Epithelial cell of proximal tubule (primary cell): ENCODE measurements at regions not wholly inside any gene's neighbourhood (a gene's known extent, or its start where the extent isn't known, plus 50 kb on each side); places are given as distances from the start of the nearest gene placed in this dataset.

ENCODE experiments used
- DNase-seq: peaks from one replicate; pipeline ENCODE4 v3.0.0-alpha.2; 2011; ENCODE audit warnings: low read depth
- H3K4me3 ChIP-seq: 2 replicates; pipeline ENCODE4 v1.5.1; 2011; ENCODE audit warnings: low read depth, mild to moderate bottlenecking, low read length
- TF ChIP-seq, protein P1 (sequence below): conservative IDR thresholded peaks from 2 replicates; pipeline ENCODE4 v1.5.1; 2012; ENCODE audit warnings: low read depth, mild to moderate bottlenecking, low read length

DNA sequence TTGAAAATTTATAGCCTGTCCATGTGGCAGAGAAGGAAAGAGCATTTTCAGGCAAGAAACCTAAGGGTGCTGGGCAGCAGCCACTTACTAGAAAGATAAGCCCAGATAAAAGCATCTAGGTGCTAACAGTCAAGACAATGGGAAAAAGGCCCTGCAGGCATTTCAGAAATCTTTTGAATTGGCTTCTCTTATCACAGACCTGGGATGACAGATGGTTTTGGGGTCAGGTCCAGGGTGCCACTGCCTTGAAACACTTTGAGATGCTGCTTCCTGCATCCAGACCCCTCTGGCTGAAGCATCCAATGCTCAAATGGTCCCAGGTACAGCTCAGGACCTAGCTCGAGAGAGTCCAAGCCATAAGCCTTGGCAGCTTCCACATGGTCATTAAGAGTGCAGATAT is 466.5 kb downstream of the FSCB start:
- DNase-seq: no peak
- TF ChIP-seq, protein P1, sequence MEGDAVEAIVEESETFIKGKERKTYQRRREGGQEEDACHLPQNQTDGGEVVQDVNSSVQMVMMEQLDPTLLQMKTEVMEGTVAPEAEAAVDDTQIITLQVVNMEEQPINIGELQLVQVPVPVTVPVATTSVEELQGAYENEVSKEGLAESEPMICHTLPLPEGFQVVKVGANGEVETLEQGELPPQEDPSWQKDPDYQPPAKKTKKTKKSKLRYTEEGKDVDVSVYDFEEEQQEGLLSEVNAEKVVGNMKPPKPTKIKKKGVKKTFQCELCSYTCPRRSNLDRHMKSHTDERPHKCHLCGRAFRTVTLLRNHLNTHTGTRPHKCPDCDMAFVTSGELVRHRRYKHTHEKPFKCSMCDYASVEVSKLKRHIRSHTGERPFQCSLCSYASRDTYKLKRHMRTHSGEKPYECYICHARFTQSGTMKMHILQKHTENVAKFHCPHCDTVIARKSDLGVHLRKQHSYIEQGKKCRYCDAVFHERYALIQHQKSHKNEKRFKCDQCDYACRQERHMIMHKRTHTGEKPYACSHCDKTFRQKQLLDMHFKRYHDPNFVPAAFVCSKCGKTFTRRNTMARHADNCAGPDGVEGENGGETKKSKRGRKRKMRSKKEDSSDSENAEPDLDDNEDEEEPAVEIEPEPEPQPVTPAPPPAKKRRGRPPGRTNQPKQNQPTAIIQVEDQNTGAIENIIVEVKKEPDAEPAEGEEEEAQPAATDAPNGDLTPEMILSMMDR: no peak
- H3K4me3 ChIP-seq: no peak overlapping the region

DNA sequence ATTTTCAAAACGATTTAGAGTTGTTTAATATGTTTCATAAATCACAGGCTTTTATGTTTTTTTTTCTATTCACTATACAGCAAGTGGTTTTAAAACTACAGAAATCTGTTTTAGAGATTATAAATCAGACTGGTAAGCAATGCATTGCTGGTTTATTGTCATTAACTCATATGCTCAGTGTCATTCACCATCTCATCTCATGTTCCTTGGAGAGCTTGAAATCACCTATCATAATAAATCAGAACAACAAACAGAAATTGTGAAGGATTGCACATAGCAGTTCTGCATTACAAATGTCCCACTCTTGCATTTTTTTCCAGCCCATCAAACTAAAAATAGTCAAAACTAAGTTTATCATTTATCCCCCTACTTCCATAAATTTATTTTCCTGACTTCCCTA is 470.8 kb downstream of the FSCB start:
- no peak for DNase-seq

DNA sequence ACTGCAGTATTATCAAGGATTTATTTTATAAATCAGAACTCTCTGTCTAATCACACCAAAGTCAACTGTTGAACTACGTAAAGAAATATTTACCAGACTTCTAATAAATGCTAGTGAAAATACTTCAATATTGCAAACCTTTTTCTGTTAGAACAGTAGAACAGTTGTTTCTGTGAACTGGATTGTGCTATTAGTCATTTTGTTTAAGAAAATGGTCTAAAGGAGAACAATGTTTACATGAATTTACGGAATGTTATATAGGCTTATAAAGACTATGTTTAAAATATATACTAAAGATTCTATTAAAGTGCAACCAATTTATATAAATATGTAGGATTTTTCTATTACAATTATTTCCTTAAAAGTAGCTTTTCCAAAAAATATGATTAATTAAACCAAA is 471.4 kb downstream of the FSCB start:
- DNase-seq: no peak

More for the DNA sequence above, 470.8 kb downstream of the FSCB start:
- TF ChIP-seq, protein P1: no peak
- H3K4me3 ChIP-seq: no peak overlapping the region

DNA sequence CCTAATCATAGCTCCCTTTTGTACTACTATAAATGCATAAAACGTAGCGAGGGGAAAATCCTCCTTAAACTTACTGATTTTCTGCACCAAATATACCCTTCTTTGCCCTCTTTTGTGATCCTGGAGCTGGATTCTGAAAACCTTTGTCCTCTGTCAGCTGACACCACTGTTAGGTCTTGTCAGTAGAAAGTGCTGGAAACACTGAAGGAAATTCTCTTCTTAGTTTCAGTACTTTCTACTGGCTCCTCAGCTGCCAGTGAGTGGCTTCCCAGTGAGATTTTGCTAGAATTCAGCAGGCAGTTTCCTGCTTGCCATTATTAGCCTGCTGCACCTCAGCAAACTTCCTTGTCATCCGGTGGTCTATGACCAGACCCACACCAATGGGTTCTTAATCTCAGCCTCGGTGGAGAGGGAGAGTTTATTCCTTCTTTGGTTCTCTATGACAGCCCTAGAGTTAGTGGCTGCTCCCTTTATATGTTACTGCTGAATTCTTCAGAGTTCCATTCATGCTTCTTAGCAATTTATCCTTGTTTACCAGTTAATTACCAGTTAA is 476.2 kb downstream of the FSCB start:
- no peak overlapping the region for H3K4me3 ChIP-seq
- DNase-seq: no peak
- TF ChIP-seq, protein P1: no peak

More for the DNA sequence above, 471.4 kb downstream of the FSCB start:
- no peak overlapping the region for H3K4me3 ChIP-seq
- TF ChIP-seq, protein P1: no peak

DNA sequence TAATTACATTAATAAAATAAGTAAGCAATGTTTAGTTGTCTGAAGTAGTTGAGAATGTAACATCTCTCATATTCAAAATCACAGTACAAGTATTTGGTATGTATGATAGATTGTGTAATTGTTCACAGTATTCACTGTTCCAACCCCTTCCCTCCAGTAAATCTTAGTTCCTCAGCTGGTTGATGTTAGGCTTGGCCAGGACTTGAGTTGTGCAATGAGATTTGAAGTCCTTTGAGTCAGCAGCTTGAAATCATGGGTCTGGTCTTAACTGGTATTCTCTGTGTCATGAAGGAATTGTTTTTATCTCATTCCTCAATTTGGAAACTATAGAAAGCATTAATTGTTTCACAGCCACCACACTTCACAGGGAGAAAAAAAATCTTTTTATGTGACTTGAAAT is 477.1 kb downstream of the FSCB start:
- DNase-seq: no peak
- H3K4me3 ChIP-seq: no peak overlapping the region
- TF ChIP-seq, protein P1: no peak

DNA sequence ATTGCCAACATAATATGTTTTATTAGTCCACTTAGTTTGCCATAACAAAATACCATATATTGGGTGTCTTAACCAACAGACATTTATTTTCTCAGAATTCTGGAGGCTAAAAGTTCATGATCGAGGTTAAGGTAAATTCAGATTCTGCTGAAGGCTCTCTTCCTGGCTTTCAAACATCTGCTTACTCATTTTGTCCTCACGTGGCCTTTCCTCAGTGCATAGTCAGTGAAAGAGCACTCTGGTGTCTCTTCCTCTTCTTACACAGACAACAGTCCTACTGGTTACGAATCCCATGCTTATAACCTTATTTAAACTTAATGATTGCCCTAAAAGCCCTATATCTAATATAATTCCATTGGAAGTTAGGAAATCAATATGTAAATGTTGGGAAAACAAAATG is 479.7 kb downstream of the FSCB start:
- H3K4me3 ChIP-seq: no peak overlapping the region
- TF ChIP-seq, protein P1: no peak
- DNase-seq: no peak

DNA sequence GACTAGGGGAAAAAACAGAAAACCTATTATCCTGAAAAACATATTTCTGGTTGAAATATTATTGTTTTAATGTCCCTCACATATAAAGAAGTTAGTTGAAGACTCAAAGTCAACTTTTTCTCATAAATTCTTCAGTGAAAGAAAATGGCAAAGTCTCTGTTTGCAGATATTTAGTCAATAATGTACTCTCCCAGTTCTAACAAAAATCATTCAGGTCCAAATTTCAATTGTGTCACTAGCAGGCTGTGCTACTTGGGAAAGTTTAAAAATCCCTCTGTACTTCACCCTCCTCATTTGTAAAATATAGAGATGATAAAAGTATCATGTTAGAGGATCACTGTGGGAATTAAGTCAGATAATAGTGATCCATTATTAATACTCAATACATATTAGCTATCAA is 496.5 kb downstream of the FSCB start:
- TF ChIP-seq, protein P1: no peak
- H3K4me3 ChIP-seq: no peak overlapping the region
- no peak for DNase-seq
